ENCODE measurements at regions not wholly inside any gene's neighbourhood (a gene's known extent, or its start where the extent isn't known, plus 50 kb on each side); places are given as distances from the start of the nearest gene placed in this dataset.
"Not testable (repeated sequence)": the region's sequence is repeated elsewhere in the genome, so short reads cannot be mapped to it uniquely, and the experiment has no call there.

DNA sequence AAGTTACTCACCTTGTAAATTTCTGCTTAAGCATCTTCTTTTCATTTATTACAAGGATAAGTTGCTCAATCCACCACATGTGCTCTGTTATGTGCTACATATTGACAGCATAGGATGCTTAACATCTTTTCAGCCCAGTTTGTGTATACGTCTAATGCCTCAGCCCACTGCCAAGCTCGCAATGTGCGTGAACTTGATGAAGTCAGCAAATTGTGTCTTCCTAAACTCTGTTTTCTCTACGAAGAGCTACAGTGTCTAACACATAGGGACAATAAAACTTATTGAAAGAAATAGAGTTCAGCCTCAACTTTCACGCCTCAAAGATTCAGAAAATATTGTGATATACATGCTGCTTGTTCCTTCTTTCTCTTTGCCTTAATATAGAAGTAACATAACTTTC, 500.0 kb downstream of the TFAP2B start:
- no peak overlapping the region for H3K4me2 ChIP-seq
- H3K27me3 ChIP-seq: no peaks in the 10 kb centered on the region
- H3K36me3 ChIP-seq: no peaks in the 10 kb centered on the region
- H3K27ac ChIP-seq: no peak overlapping the region
- no peak overlapping the region for H3K9ac ChIP-seq
- no peak for TF ChIP-seq Cebpa-rat (IDR thresholded peaks at IDR 0.05)
- H4K20me1 ChIP-seq: no peaks in the 10 kb centered on the region
- H3K9me3 ChIP-seq: 0 out of 2 replicates have a peak, but pooled peaks cover 6% of the 10 kb centered on the region
- H3K4me1 ChIP-seq: no peaks in the 10 kb centered on the region
- H3K4me3 ChIP-seq: no peak overlapping the region

DNA sequence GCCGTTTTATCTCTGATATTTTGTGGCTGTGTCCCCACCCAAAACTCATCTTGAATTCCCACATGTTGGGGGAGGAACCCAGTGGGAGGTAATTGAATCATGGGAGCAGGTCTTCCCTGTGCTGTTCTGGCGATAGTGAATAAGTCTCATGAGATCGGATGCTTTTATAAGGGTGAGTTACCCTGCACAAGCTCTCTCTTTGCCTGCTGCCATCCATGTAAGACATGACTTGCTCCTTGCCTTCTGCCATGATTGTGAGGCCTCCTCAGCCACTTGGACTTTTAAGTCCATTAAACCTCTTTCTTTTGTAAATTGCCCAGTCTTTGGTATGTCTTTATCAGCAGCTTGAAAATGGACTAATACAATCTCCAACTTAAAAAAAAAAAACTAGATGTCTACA, 502.8 kb downstream of the TFAP2B start:
- not testable (repeated sequence) for H3K36me3 ChIP-seq, H3K4me1 ChIP-seq, H3K27me3 ChIP-seq, H3K4me2 ChIP-seq, H3K9ac ChIP-seq, H3K4me3 ChIP-seq, H3K27ac ChIP-seq, H3K9me3 ChIP-seq, H4K20me1 ChIP-seq

DNA sequence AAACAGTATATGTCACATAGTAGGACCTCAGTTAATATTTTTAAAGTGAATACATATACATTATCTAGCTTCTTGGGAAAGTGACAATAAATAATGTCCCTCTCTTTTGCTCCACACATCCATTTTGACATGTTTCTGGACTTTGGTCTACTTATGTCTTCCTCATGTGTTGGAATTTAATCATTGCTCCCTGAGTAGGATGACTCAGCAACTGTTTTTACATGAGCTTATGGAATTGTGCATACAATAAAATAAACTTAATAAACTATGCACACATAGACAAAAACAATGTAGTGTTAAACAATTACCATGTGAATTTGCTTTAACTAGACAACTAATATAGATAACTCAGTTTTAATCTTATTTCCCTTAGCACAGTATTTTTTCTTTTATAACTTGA, 503.8 kb downstream of the TFAP2B start:
- H3K9ac ChIP-seq: no peak overlapping the region
- no peaks in the 10 kb centered on the region for H4K20me1 ChIP-seq
- TF ChIP-seq Cebpa-rat (IDR thresholded peaks at IDR 0.05): no peak
- H3K4me2 ChIP-seq: no peak overlapping the region
- H3K27me3 ChIP-seq: no peaks in the 10 kb centered on the region
- H3K4me1 ChIP-seq: no peaks in the 10 kb centered on the region
- H3K27ac ChIP-seq: no peak overlapping the region
- H3K4me3 ChIP-seq: no peak overlapping the region
- no peaks in the 10 kb centered on the region for H3K36me3 ChIP-seq
- H3K9me3 ChIP-seq: 0 out of 2 replicates have a peak, but pooled peaks cover 6% of the 10 kb centered on the region

DNA sequence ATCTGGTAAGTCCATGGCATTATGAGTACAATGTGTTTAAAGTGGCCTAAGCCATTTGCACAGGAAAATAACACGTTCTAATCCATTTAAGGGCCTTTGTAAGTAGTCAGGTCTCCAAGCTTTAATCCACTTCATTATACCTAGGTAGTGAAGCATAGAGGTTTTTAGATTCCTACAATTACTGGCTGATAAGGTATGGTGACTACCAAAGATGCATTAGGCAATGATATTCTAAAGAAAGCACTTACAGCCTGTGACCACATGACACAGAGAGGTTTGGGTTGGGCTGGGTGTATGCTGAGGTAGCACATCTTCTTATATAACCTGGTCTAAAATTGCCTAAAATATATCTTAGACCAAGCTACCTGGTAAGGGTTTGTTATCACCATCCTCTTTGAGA, 504.4 kb downstream of the TFAP2B start:
- H3K27me3 ChIP-seq: no peaks in the 10 kb centered on the region
- no peaks in the 10 kb centered on the region for H3K4me1 ChIP-seq
- no peaks in the 10 kb centered on the region for H3K36me3 ChIP-seq
- H3K9ac ChIP-seq: no peak overlapping the region
- no peak overlapping the region for H3K27ac ChIP-seq
- H3K4me2 ChIP-seq: no peak overlapping the region
- H4K20me1 ChIP-seq: no peaks in the 10 kb centered on the region
- 0 out of 2 replicates have a peak, but pooled peaks cover 6% of the 10 kb centered on the region for H3K9me3 ChIP-seq
- no peak for TF ChIP-seq Cebpa-rat (IDR thresholded peaks at IDR 0.05)
- no peak overlapping the region for H3K4me3 ChIP-seq

DNA sequence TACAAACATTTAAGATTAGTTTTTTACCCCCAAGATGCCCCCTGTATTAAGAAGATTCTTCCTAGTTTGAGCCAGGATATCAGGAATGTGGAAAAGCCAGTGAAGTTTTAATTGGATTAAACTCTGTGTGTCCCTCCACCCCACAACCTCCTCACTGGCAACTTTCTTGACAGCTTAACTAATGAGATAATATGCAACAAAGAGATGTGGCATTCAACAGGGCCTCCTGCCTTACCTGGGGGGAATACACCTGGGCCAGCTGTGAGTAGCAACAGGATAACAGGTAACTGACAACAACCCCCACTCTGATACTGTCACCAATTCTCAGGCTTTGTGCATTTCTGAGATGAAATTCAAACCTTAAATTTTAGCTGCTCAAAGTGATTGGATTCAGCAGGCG, 512.3 kb downstream of the TFAP2B start:
- Histone ChIP-seq H3K27ac (no peak overlapping the region), H3K4me1 (no peaks in the 10 kb centered on the region), H3K4me2 (no peak overlapping the region), H4K20me1 (no peaks in the 10 kb centered on the region), H3K9me3 (no peaks in the 10 kb centered on the region), H3K9ac (no peak overlapping the region), H3K27me3 (no peaks in the 10 kb centered on the region), H3K36me3 (no peaks in the 10 kb centered on the region), H3K4me3 (no peak overlapping the region)
- TF ChIP-seq Cebpa-rat (IDR thresholded peaks at IDR 0.05): no peak

DNA sequence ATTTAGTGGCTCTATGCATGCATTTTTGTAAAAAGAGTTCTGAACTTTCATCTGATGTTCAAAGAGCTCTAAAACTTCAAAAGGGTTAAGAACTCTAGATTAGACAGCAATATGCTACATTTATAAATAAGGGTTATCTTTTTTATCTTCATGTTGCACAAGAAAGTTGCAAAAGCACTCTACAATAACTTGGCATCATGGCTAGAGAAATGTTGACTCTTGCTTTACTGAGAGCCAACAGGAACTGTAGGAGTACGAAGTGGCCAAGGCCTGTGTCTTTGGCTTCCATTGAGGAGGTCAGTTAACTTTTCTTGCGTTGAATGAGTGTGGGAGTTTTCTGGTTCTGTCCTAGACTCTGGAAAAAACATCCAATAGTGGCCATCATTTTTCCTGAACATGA, 516.9 kb downstream of the TFAP2B start:
- H3K27ac ChIP-seq: no peak overlapping the region

DNA sequence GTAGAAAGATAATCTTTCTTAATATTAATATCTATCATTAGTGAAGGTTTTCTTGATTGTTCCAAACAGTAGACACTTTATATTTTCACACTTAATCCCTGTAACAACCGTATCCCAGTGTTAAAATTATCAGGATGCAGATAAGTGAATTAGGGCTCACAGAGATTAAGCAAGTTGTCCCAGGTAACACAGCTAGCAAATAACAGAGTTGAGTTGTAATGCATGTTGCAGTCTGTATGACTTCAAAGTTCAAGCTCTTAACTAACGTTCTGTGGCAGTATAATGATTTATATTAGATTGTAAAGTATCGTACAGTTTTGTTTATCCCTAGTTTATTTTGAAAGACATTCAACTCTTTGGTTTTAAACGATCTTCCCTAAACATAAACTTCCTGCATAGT, 517.5 kb downstream of the TFAP2B start:
- H3K4me3 ChIP-seq: no peak overlapping the region
- TF ChIP-seq Cebpa-rat (IDR thresholded peaks at IDR 0.05): no peak

More for the DNA sequence above, 516.9 kb downstream of the TFAP2B start:
- H3K4me2 ChIP-seq: no peak overlapping the region
- H3K4me1 ChIP-seq: no peaks in the 10 kb centered on the region
- no peak overlapping the region for H3K4me3 ChIP-seq
- no peaks in the 10 kb centered on the region for H4K20me1 ChIP-seq
- H3K9ac ChIP-seq: no peak overlapping the region
- no peak for TF ChIP-seq Cebpa-rat (IDR thresholded peaks at IDR 0.05)
- no peaks in the 10 kb centered on the region for H3K36me3 ChIP-seq
- H3K9me3 ChIP-seq: no peaks in the 10 kb centered on the region
- no peaks in the 10 kb centered on the region for H3K27me3 ChIP-seq

DNA sequence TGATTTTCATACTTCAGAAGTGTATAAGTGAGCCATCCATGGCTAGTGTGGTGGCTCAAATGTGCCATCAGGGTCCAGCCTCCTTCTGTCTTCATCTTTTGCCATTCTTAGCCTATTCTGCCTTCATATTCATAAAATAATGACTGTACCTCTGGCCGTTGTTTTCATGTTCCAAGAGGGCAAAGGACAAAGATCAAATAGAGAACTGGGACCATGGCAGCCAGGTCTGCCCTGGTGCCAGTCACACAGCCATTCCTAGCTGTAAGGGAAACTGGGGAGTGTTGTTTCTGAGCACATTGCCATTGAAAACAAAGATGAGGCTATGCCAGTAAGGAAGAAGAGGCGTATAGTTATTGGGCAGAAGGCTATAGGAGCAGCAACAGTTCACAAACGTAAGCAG, 518.6 kb downstream of the TFAP2B start:
- no peak for TF ChIP-seq Cebpa-rat (IDR thresholded peaks at IDR 0.05)
- H4K20me1 ChIP-seq: no peaks in the 10 kb centered on the region
- H3K4me3 ChIP-seq: no peak overlapping the region
- no peaks in the 10 kb centered on the region for H3K9me3 ChIP-seq
- no peak overlapping the region for H3K9ac ChIP-seq
- no peaks in the 10 kb centered on the region for H3K27me3 ChIP-seq
- no peaks in the 10 kb centered on the region for H3K4me1 ChIP-seq
- H3K4me2 ChIP-seq: no peak overlapping the region
- H3K27ac ChIP-seq: no peak overlapping the region
- no peaks in the 10 kb centered on the region for H3K36me3 ChIP-seq

More for the DNA sequence above, 517.5 kb downstream of the TFAP2B start:
- H3K4me1 ChIP-seq: no peaks in the 10 kb centered on the region
- H3K9me3 ChIP-seq: no peaks in the 10 kb centered on the region
- H3K9ac ChIP-seq: no peak overlapping the region
- no peak overlapping the region for H3K4me2 ChIP-seq
- no peaks in the 10 kb centered on the region for H3K36me3 ChIP-seq
- H3K27ac ChIP-seq: no peak overlapping the region
- no peaks in the 10 kb centered on the region for H3K27me3 ChIP-seq
- no peaks in the 10 kb centered on the region for H4K20me1 ChIP-seq

DNA sequence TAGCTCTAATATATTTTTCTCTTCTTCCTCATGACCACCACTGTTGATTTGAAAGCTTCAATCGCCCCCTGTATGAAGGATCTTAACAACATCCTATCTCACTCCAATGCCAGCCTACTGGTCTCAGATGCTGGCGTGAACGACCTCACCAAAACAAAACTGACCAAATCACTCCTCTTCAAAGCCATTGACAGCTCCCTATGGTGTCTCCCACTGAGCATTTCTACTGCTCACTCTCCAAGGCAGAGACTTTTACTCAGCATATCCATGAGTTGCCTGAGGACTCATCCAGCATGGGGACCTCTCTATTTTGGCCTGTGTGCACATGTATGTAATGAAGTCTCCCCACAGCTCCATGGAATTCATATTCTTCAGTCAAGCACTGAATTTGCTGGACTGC, 520.4 kb downstream of the TFAP2B start:
- H3K27ac ChIP-seq: no peak overlapping the region
- no peak for TF ChIP-seq Cebpa-rat (IDR thresholded peaks at IDR 0.05)

DNA sequence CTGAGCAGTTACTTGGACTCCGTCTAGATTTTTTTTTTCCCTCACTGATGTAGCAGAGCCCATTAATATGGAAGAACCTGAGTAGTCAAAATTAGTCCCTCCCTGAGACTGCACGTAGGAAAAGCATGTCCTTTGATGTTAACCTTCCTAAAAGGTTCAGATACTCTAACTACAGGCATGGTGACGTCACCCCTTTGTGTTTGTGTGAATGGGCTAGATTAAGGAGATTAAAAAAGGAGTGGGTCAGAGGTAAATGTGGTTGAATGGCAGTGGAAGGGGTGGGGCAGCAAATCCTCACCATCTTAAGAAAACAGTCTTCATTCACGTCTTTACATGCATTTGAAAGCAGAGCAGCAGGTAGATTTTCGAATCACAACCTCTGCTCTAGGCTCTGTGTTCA, 521.1 kb downstream of the TFAP2B start:
- H3K9me3 ChIP-seq: no peaks in the 10 kb centered on the region
- no peaks in the 10 kb centered on the region for H3K27me3 ChIP-seq
- H3K27ac ChIP-seq: no peak overlapping the region
- H3K4me1 ChIP-seq: no peaks in the 10 kb centered on the region
- no peak overlapping the region for H3K9ac ChIP-seq
- H3K36me3 ChIP-seq: no peaks in the 10 kb centered on the region
- TF ChIP-seq Cebpa-rat (IDR thresholded peaks at IDR 0.05): no peak
- no peak overlapping the region for H3K4me2 ChIP-seq
- no peaks in the 10 kb centered on the region for H4K20me1 ChIP-seq
- no peak overlapping the region for H3K4me3 ChIP-seq

More for the DNA sequence above, 520.4 kb downstream of the TFAP2B start:
- Histone ChIP-seq H3K36me3 (no peaks in the 10 kb centered on the region), H4K20me1 (no peaks in the 10 kb centered on the region), H3K4me1 (no peaks in the 10 kb centered on the region), H3K27me3 (no peaks in the 10 kb centered on the region), H3K9ac (no peak overlapping the region), H3K9me3 (no peaks in the 10 kb centered on the region), H3K4me3 (no peak overlapping the region), H3K4me2 (no peak overlapping the region)

DNA sequence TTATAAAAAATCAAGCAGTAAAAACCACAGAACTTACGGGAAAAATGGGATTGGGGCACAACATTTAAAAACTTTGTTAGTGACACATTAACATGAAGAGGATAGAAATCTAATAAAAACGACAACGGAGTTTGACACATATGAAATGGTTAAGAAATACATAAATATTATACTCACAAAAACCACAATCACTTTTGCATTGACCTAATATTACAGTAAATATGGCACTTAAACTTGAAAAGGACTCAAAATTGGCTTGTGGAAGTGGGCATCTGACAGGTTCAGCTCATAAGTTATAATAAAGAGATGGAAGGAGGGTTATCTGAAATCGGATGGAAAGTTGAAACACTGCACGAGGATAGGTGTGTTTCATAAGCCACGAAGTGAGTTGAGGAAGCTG, 523.7 kb downstream of the TFAP2B start:
- Histone ChIP-seq H3K9ac (no peak overlapping the region), H3K4me3 (no peak overlapping the region), H3K27me3 (no peaks in the 10 kb centered on the region), H4K20me1 (no peaks in the 10 kb centered on the region), H3K4me2 (no peak overlapping the region), H3K4me1 (no peaks in the 10 kb centered on the region), H3K36me3 (no peaks in the 10 kb centered on the region), H3K27ac (no peak overlapping the region), H3K9me3 (no peaks in the 10 kb centered on the region)
- TF ChIP-seq Cebpa-rat (IDR thresholded peaks at IDR 0.05): no peak

Data from BLaER1 (cell line).